Mucosa of stomach (tissue), 1 donor: ENCODE measurements at regions not wholly inside any gene's neighbourhood (a gene's known extent, or its start where the extent isn't known, plus 50 kb on each side); places are given as distances from the start of the nearest gene placed in this dataset.

Source experiments
- H3K27me3 ChIP-seq: one replicate; pipeline ENCODE4 v1.7.0; 2013; ENCODE audit warnings: mild to moderate bottlenecking, low read length; ENCODE audit not compliant: control insufficient read depth, insufficient read depth
- H3K36me3 ChIP-seq: one replicate; pipeline ENCODE4 v1.7.0; 2013; ENCODE audit warnings: low read length; ENCODE audit not compliant: control insufficient read depth, insufficient read depth
- H3K4me1 ChIP-seq: one replicate; pipeline ENCODE4 v1.7.0; 2013; ENCODE audit warnings: mild to moderate bottlenecking, low read length; ENCODE audit not compliant: control insufficient read depth, insufficient read depth
- H3K4me3 ChIP-seq: one replicate; pipeline ENCODE4 v1.7.0; 2013; ENCODE audit warnings: low read length
- H3K9ac ChIP-seq: one replicate; pipeline ENCODE4 v1.7.0; 2013; ENCODE audit warnings: mild to moderate bottlenecking, low read length, moderate library complexity
- H3K9me3 ChIP-seq: one replicate; pipeline ENCODE4 v1.7.0; 2013; ENCODE audit warnings: mild to moderate bottlenecking, low read length, moderate library complexity; ENCODE audit not compliant: control insufficient read depth
- donor health status: Pancreatic carcinoma.

- H3K27me3 ChIP-seq = no peaks in the 10 kb centered on the region
- H3K4me3 ChIP-seq = no peak overlapping the region
- no peaks in the 10 kb centered on the region for H3K9me3 ChIP-seq
- peaks cover 7% of the 10 kb centered on the region for H3K4me1 ChIP-seq
- H3K36me3 ChIP-seq = no peaks in the 10 kb centered on the region
- H3K9ac ChIP-seq = no peak overlapping the region
Measured at GRCh38 chr11:116272181-116272789, 500.5 kb downstream of the BUD13 start.

- Histone ChIP-seq H3K9ac (no peak overlapping the region), H3K4me3 (no peak overlapping the region), H3K27me3 (no peaks in the 10 kb centered on the region), H3K36me3 (no peaks in the 10 kb centered on the region), H3K9me3 (no peaks in the 10 kb centered on the region), H3K4me1 (peaks cover 3% of the 10 kb centered on the region)
Measured at GRCh38 chr11:116271479-116271878, 501.3 kb downstream of the BUD13 start.

- Histone ChIP-seq H3K36me3 (no peaks in the 10 kb centered on the region), H3K27me3 (no peaks in the 10 kb centered on the region), H3K9ac (no peak overlapping the region), H3K4me3 (no peak overlapping the region), H3K9me3 (no peaks in the 10 kb centered on the region), H3K4me1 (no peaks in the 10 kb centered on the region)
Measured at GRCh38 chr11:116267146-116267545, 505.6 kb downstream of the BUD13 start.

- H3K4me1 ChIP-seq = no peaks in the 10 kb centered on the region
- H3K27me3 ChIP-seq = no peaks in the 10 kb centered on the region
- no peak overlapping the region for H3K4me3 ChIP-seq
- H3K36me3 ChIP-seq = no peaks in the 10 kb centered on the region
- H3K9ac ChIP-seq = no peak overlapping the region
- H3K9me3 ChIP-seq = no peaks in the 10 kb centered on the region
Measured at GRCh38 chr11:116263770-116264169, 509.0 kb downstream of the BUD13 start.

GRCh38 chr11:116263019-116263418, 509.8 kb downstream of the BUD13 start:
- Histone ChIP-seq H3K27me3 (no peaks in the 10 kb centered on the region), H3K4me1 (no peaks in the 10 kb centered on the region), H3K9me3 (no peaks in the 10 kb centered on the region), H3K36me3 (no peaks in the 10 kb centered on the region), H3K9ac (no peak overlapping the region), H3K4me3 (no peak overlapping the region)

- Histone ChIP-seq H3K4me1 (no peaks in the 10 kb centered on the region), H3K27me3 (no peaks in the 10 kb centered on the region), H3K9ac (no peak overlapping the region), H3K4me3 (no peak overlapping the region), H3K9me3 (no peaks in the 10 kb centered on the region), H3K36me3 (no peaks in the 10 kb centered on the region)
Measured at GRCh38 chr11:116262370-116262769, 510.4 kb downstream of the BUD13 start.

GRCh38 chr11:116261606-116262005, 511.2 kb downstream of the BUD13 start:
- Histone ChIP-seq H3K27me3 (no peaks in the 10 kb centered on the region), H3K36me3 (no peaks in the 10 kb centered on the region), H3K4me1 (no peaks in the 10 kb centered on the region), H3K4me3 (no peak overlapping the region), H3K9ac (no peak overlapping the region), H3K9me3 (no peaks in the 10 kb centered on the region)

- Histone ChIP-seq H3K27me3 (no peaks in the 10 kb centered on the region), H3K9me3 (no peaks in the 10 kb centered on the region), H3K36me3 (no peaks in the 10 kb centered on the region), H3K4me3 (no peak overlapping the region), H3K9ac (no peak overlapping the region), H3K4me1 (no peaks in the 10 kb centered on the region)
Measured at GRCh38 chr11:116258821-116259220, 514.0 kb downstream of the BUD13 start.

- H3K27me3 ChIP-seq = no peaks in the 10 kb centered on the region
- H3K4me1 ChIP-seq = no peaks in the 10 kb centered on the region
- H3K9me3 ChIP-seq = no peaks in the 10 kb centered on the region
- H3K36me3 ChIP-seq = no peaks in the 10 kb centered on the region
- no peak overlapping the region for H3K9ac ChIP-seq
- no peak overlapping the region for H3K4me3 ChIP-seq
Measured at GRCh38 chr11:116257883-116258282, 514.9 kb downstream of the BUD13 start.

- Histone ChIP-seq H3K4me3 (no peak overlapping the region), H3K27me3 (no peaks in the 10 kb centered on the region), H3K36me3 (no peaks in the 10 kb centered on the region), H3K4me1 (no peaks in the 10 kb centered on the region), H3K9ac (no peak overlapping the region), H3K9me3 (no peaks in the 10 kb centered on the region)
Measured at GRCh38 chr11:116257092-116257491, 515.7 kb downstream of the BUD13 start.

GRCh38 chr11:116256215-116256614, 516.6 kb downstream of the BUD13 start:
- H3K4me1 ChIP-seq = no peaks in the 10 kb centered on the region
- no peak overlapping the region for H3K4me3 ChIP-seq
- no peaks in the 10 kb centered on the region for H3K36me3 ChIP-seq
- H3K9me3 ChIP-seq = no peaks in the 10 kb centered on the region
- H3K9ac ChIP-seq = no peak overlapping the region
- H3K27me3 ChIP-seq = no peaks in the 10 kb centered on the region

GRCh38 chr11:116255321-116255953, 517.4 kb downstream of the BUD13 start:
- no peaks in the 10 kb centered on the region for H3K9me3 ChIP-seq
- H3K27me3 ChIP-seq = no peaks in the 10 kb centered on the region
- H3K36me3 ChIP-seq = no peaks in the 10 kb centered on the region
- no peaks in the 10 kb centered on the region for H3K4me1 ChIP-seq
- H3K9ac ChIP-seq = no peak overlapping the region
- no peak overlapping the region for H3K4me3 ChIP-seq

GRCh38 chr11:116250155-116250554, 522.6 kb downstream of the BUD13 start:
- H3K27me3 ChIP-seq = no peaks in the 10 kb centered on the region
- no peaks in the 10 kb centered on the region for H3K4me1 ChIP-seq
- no peak overlapping the region for H3K9ac ChIP-seq
- no peak overlapping the region for H3K4me3 ChIP-seq
- H3K36me3 ChIP-seq = no peaks in the 10 kb centered on the region
- no peaks in the 10 kb centered on the region for H3K9me3 ChIP-seq
